ENCODE measurements at regions not wholly inside any gene's neighbourhood (a gene's known extent, or its start where the extent isn't known, plus 50 kb on each side); places are given as distances from the start of the nearest gene placed in this dataset.

DNA sequence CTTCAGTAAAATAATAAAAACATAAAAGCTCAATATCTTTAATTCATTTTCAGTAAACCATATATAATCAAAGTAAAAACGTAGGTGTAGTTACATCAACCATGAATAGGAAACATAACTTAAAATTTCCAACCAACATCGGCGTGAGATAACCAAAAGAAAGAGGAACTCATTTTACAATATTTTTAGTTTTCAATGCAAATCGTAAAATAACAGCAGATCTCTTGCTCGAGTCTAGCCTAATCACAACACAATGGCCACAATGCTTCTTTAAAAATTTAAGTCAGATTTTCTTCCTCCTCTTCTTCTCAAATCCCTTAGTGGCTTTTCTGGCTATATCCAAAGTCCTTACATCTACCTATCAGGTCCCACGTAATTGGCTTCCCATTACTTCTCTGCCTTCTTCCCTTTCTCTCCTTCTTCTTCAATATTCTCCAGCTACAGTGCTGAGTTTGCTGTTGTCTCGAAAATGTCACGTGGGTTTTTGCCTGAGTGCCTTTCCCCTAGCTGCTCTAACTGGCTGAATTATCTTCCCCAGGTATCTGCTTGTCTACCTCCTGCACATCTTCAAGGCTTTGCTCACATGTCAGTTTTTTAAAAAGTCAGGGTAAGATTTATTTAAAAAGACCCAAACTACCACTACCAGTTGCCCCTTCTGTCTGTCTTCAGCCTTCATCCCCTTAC is 90.9 kb upstream of the BANK1 start:
- Histone ChIP-seq H3K4me3 (ENCODE audit: low read depth in 2 of 2, low read length in 2 of 2) (no peak overlapping the region), H3K9me3 (ENCODE audit: control insufficient read depth, insufficient read depth, low read depth, low read length) (no peaks in the 10 kb centered on the region), H3K36me3 (ENCODE audit: control insufficient read depth, insufficient read depth, low read length) (no peaks in the 10 kb centered on the region), H3K4me1 (ENCODE audit: control insufficient read depth, insufficient read depth, low read length) (no peaks in the 10 kb centered on the region), H3K27ac (ENCODE audit: low read length) (no peak overlapping the region), H3K27me3 (ENCODE audit: control insufficient read depth, insufficient read depth, low read length) (no peaks in the 10 kb centered on the region)
- intact Hi-C loops (cut with micrococcal nuclease; ENCODE audit: unreplicated experiment) (no loop called here), in situ Hi-C loops (cut with HindIII; ENCODE audit: low pct_unique_long_range_greater_than_20kb, low sequenced_read_pairs) (no loop called here)
- ChIA-PET CTCF (no interaction called here), POLR2A (no interaction called here)
- ATAC-seq, result no peak
- no TSS peak for BruUV-seq (replicated peaks)
- TF ChIP-seq, protein P1, sequence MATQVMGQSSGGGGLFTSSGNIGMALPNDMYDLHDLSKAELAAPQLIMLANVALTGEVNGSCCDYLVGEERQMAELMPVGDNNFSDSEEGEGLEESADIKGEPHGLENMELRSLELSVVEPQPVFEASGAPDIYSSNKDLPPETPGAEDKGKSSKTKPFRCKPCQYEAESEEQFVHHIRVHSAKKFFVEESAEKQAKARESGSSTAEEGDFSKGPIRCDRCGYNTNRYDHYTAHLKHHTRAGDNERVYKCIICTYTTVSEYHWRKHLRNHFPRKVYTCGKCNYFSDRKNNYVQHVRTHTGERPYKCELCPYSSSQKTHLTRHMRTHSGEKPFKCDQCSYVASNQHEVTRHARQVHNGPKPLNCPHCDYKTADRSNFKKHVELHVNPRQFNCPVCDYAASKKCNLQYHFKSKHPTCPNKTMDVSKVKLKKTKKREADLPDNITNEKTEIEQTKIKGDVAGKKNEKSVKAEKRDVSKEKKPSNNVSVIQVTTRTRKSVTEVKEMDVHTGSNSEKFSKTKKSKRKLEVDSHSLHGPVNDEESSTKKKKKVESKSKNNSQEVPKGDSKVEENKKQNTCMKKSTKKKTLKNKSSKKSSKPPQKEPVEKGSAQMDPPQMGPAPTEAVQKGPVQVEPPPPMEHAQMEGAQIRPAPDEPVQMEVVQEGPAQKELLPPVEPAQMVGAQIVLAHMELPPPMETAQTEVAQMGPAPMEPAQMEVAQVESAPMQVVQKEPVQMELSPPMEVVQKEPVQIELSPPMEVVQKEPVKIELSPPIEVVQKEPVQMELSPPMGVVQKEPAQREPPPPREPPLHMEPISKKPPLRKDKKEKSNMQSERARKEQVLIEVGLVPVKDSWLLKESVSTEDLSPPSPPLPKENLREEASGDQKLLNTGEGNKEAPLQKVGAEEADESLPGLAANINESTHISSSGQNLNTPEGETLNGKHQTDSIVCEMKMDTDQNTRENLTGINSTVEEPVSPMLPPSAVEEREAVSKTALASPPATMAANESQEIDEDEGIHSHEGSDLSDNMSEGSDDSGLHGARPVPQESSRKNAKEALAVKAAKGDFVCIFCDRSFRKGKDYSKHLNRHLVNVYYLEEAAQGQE (IDR thresholded peaks at IDR 0.05; ENCODE audit: insufficient read depth in 1 of 2, low read depth in 2 of 2, low read length in 1 of 2), result no peak
- TF ChIP-seq TCF7L2 (IDR thresholded peaks at IDR 0.05; ENCODE audit: low read depth, low read length) (no peak), POLR2AphosphoS5 (IDR thresholded peaks at IDR 0.05; ENCODE audit: low read depth, low read length) (no peak), SIN3A (IDR thresholded peaks at IDR 0.05; ENCODE audit: borderline replicate concordance, insufficient read depth, low read depth, low read length) (no peak)
- TF ChIP-seq, protein P2, sequence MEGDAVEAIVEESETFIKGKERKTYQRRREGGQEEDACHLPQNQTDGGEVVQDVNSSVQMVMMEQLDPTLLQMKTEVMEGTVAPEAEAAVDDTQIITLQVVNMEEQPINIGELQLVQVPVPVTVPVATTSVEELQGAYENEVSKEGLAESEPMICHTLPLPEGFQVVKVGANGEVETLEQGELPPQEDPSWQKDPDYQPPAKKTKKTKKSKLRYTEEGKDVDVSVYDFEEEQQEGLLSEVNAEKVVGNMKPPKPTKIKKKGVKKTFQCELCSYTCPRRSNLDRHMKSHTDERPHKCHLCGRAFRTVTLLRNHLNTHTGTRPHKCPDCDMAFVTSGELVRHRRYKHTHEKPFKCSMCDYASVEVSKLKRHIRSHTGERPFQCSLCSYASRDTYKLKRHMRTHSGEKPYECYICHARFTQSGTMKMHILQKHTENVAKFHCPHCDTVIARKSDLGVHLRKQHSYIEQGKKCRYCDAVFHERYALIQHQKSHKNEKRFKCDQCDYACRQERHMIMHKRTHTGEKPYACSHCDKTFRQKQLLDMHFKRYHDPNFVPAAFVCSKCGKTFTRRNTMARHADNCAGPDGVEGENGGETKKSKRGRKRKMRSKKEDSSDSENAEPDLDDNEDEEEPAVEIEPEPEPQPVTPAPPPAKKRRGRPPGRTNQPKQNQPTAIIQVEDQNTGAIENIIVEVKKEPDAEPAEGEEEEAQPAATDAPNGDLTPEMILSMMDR (IDR thresholded peaks at IDR 0.05), result no peak
- no peak for DNase-seq (ENCODE audit: low read depth, low spot score)

DNA sequence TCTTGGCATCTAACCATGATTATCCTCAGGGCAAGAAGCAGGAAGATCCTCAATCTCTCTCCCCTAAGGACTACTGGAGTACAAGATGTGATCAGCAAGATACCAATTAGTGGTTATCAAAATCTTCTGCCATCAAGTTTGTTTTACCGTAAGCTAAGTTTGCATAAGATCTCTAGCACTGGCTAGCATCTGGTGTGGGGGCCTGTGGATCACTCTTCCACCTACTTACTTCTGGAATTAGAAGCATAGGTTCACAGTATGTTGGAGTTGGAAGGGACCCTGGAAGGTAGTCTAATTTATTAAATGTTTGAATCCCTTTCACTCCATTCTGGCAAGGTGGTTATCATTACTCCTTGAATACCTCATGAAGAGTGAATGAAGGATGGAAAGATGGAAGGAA is 93.3 kb upstream of the BANK1 start:
- no peaks in the 10 kb centered on the region for H3K27me3 ChIP-seq (ENCODE audit: control insufficient read depth, insufficient read depth, low read length)
- H3K4me3 ChIP-seq (ENCODE audit: low read depth in 2 of 2, low read length in 2 of 2), result no peak overlapping the region
- CTCF ChIA-PET, result no interaction called here
- intact Hi-C loops (cut with micrococcal nuclease; ENCODE audit: unreplicated experiment) (no loop called here), in situ Hi-C loops (cut with HindIII; ENCODE audit: low pct_unique_long_range_greater_than_20kb, low sequenced_read_pairs) (no loop called here)
- DNase-seq (ENCODE audit: low read depth, low spot score), result no peak
- no peak overlapping the region for H3K27ac ChIP-seq (ENCODE audit: low read length)
- TF ChIP-seq TCF7L2 (IDR thresholded peaks at IDR 0.05; ENCODE audit: low read depth, low read length) (no peak), SIN3A (IDR thresholded peaks at IDR 0.05; ENCODE audit: borderline replicate concordance, insufficient read depth, low read depth, low read length) (no peak), POLR2AphosphoS5 (IDR thresholded peaks at IDR 0.05; ENCODE audit: low read depth, low read length) (no peak)
- TF ChIP-seq, protein P1 (IDR thresholded peaks at IDR 0.05; ENCODE audit: insufficient read depth in 1 of 2, low read depth in 2 of 2, low read length in 1 of 2), result no peak
- TF ChIP-seq, protein P2 (IDR thresholded peaks at IDR 0.05), result no peak
- ATAC-seq, result no peak
- BruUV-seq (replicated peaks), result no TSS peak
- POLR2A ChIA-PET, result no interaction called here
- no peaks in the 10 kb centered on the region for H3K36me3 ChIP-seq (ENCODE audit: control insufficient read depth, insufficient read depth, low read length)
- no peaks in the 10 kb centered on the region for H3K4me1 ChIP-seq (ENCODE audit: control insufficient read depth, insufficient read depth, low read length)
- H3K9me3 ChIP-seq (ENCODE audit: control insufficient read depth, insufficient read depth, low read depth, low read length), result no peaks in the 10 kb centered on the region
